Ovary (tissue), 7 donors: ENCODE measurements at regions not wholly inside any gene's neighbourhood (a gene's known extent, or its start where the extent isn't known, plus 50 kb on each side); places are given as distances from the start of the nearest gene placed in this dataset.

Experiments used
- DNase-seq, 5 donors: peaks; one replicate each; pipeline ENCODE4 v3.0.0-alpha.2; 2019 to 2020
- H3K27ac ChIP-seq, 2 donors: fragments of 200-600 bp; one replicate each; pipeline versions ENCODE4 v1.5.1 to v1.8.0; 2019 to 2022
- H3K27me3 ChIP-seq: fragments of 200-600 bp; one replicate; pipeline ENCODE4 v1.8.0; 2022
- H3K36me3 ChIP-seq: fragments of 200-600 bp; sonication (generic); one replicate; pipeline ENCODE4 v1.5.1; 2019
- H3K4me1 ChIP-seq: one replicate; pipeline ENCODE4 v1.8.1; 2013; ENCODE audit warnings: mild to moderate bottlenecking, moderate library complexity; ENCODE audit not compliant: insufficient read depth
- H3K4me3 ChIP-seq: fragments of 200-600 bp; sonication (generic); one replicate; pipeline ENCODE4 v1.5.1; 2017
- H3K9me3 ChIP-seq, 2 donors: fragments of 200-600 bp in 1 of 2; sonication (generic) in 1 of 2; one replicate each; pipeline versions ENCODE4 v1.5.1 to v1.8.1; 2013 to 2019; ENCODE audit warnings: mild to moderate bottlenecking in 1 of 2, moderate library complexity in 1 of 2
- EP300 ChIP-seq: sonication (generic); formaldehyde crosslinking; IDR thresholded peaks from one replicate; pipeline ENCODE4 v1.6.1; 2017; ENCODE audit warnings: antibody characterized with exemption
- POLR2A ChIP-seq: fragments of 450-650 bp; IDR thresholded peaks from one replicate; pipeline ENCODE4 v1.6.1; 2017; ENCODE audit warnings: antibody characterized with exemption, mild to moderate bottlenecking, moderate library complexity
- WGBS, 3 donors: extraction: QIAGEN DNeasy Blood & Tissue Kit in 1 of 3; methylation state at CpG; one replicate each; pipeline versions ENCODE4 v1.1.5 to v1.1.7; 2013 to 2017; 5-methylcytosine and 5-hydroxymethylcytosine counted together
- intact Hi-C, 4 donors: fragments of 100-400 bp; cut with DNase I; formaldehyde crosslinking; loops; one replicate each; pipeline versions ENCODE4 v1.11.0 to v1.15.1; 2022 to 2023
- TF ChIP-seq, protein P1 (sequence below), 3 donors: fragments of 450-650 bp in 2 of 3; fragments of 200-600 bp in 1 of 3; IDR thresholded peaks; one replicate each; pipeline versions ENCODE4 v1.5.1 to v1.8.0; 2016 to 2022; ENCODE audit warnings: antibody characterized with exemption in 3 of 3, mild to moderate bottlenecking in 1 of 3
- donor health status: DM: no; HTN: no; CAD: no; lungs with moderate emphysema.
- donor health status: DM: no; HTN: no; CAD: no.
- donor health status: Bipolar disorder and iron deficiency.
- donor health status: DM: no; HTN: no; CAD: no.
- donor health status: DM: yes; HTN: yes; CAD: no.

GRCh38 chr2:527581-527980 is 149.6 kb downstream of the TMEM18 start:
- Histone ChIP-seq H3K9me3 (no peaks in the 10 kb centered on the region), H3K27me3 (no peaks in the 10 kb centered on the region), H3K27ac (no peak overlapping the region), H3K4me1 (no peaks in the 10 kb centered on the region), H3K4me3 (no peak overlapping the region), H3K36me3 (no peaks in the 10 kb centered on the region)
- 45 to 53% (median 53%) methylated on average over 12 of the region's 12 CpGs for WGBS, 3 donors
- intact Hi-C loops: no loop called here
- DNase-seq: no peak
- no peak for TF ChIP-seq POLR2A
- TF ChIP-seq, protein P1, sequence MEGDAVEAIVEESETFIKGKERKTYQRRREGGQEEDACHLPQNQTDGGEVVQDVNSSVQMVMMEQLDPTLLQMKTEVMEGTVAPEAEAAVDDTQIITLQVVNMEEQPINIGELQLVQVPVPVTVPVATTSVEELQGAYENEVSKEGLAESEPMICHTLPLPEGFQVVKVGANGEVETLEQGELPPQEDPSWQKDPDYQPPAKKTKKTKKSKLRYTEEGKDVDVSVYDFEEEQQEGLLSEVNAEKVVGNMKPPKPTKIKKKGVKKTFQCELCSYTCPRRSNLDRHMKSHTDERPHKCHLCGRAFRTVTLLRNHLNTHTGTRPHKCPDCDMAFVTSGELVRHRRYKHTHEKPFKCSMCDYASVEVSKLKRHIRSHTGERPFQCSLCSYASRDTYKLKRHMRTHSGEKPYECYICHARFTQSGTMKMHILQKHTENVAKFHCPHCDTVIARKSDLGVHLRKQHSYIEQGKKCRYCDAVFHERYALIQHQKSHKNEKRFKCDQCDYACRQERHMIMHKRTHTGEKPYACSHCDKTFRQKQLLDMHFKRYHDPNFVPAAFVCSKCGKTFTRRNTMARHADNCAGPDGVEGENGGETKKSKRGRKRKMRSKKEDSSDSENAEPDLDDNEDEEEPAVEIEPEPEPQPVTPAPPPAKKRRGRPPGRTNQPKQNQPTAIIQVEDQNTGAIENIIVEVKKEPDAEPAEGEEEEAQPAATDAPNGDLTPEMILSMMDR (IDR thresholded peaks at IDR 0.05): no peak

- 90 to 94% (median 90%) methylated on average over 5 of the region's 5 CpGs for WGBS, 3 donors
- Histone ChIP-seq H3K36me3 (no peaks in the 10 kb centered on the region), H3K4me3 (no peak overlapping the region), H3K27ac (no peak overlapping the region), H3K9me3 (no peaks in the 10 kb centered on the region), H3K27me3 (no peaks in the 10 kb centered on the region), H3K4me1 (no peaks in the 10 kb centered on the region)
- TF ChIP-seq EP300 (no peak), POLR2A (no peak)
- TF ChIP-seq, protein P1 (IDR thresholded peaks at IDR 0.05): no peak
- intact Hi-C loops: no loop called here
- DNase-seq: no peak
Observed at GRCh38 chr2:526918-527317, 150.3 kb downstream of the TMEM18 start.

DNA sequence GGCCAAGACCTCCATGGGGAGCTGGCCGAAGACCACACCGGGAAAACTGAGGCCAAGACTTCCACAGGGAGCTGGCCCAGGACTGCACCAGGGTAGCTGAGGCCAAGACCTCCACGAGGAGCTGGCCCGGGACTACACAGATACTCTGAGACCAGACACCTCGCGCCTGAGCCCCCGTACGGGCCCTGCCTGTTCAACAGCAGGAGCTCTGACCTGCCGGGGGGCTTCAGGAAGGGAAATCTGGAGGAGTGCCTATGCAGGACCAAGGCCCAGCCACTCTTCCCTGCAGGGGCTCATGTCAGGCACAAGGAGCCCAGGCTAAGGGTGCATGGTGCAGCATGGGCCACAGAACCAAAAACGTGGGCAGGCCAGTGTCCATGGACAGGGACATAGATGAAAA is 151.6 kb downstream of the TMEM18 start:
- intact Hi-C loops: no loop called here
- TF ChIP-seq, protein P1 (IDR thresholded peaks at IDR 0.05): no peak
- no peak for TF ChIP-seq EP300
- TF ChIP-seq POLR2A: no peak
- Histone ChIP-seq H3K9me3 (no peaks in the 10 kb centered on the region), H3K36me3 (no peaks in the 10 kb centered on the region), H3K4me3 (no peak overlapping the region), H3K27ac (no peak overlapping the region), H3K27me3 (no peaks in the 10 kb centered on the region), H3K4me1 (no peaks in the 10 kb centered on the region)
- WGBS, 3 donors: 87 to 96% (median 90%) methylated on average over 10 of the region's 10 CpGs
- DNase-seq: no peak

- Histone ChIP-seq H3K4me1 (no peaks in the 10 kb centered on the region), H3K4me3 (no peak overlapping the region), H3K27ac (no peak overlapping the region), H3K36me3 (no peaks in the 10 kb centered on the region), H3K27me3 (no peaks in the 10 kb centered on the region), H3K9me3 (no peaks in the 10 kb centered on the region)
- DNase-seq: no peak
- TF ChIP-seq, protein P1 (IDR thresholded peaks at IDR 0.05): no peak
- TF ChIP-seq POLR2A (no peak), EP300 (no peak)
- WGBS, 3 donors: 78 to 85% (median 80%) methylated on average over 7 of the region's 7 CpGs
- intact Hi-C loops: no loop called here
Observed at GRCh38 chr2:525021-525420, 152.2 kb downstream of the TMEM18 start.

DNA sequence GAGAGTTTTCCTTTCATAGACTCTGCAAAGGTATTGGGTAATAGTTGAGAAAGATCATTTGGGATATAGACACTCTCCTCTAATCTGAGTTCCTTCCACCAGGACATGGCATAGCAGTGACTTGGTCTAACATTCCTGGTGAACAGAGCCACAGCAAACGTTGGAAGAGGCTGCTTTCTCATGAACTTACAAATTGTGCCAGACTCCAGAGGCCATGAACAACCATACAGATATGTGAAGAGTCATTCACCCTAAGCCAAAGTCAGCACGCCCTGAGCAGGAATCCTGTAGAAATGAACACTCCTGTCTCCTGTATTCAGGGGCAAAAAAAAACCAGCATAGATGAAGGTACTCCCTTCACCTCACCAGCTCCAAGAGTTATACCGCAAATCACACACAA is 152.8 kb downstream of the TMEM18 start:
- Histone ChIP-seq H3K4me3 (no peak overlapping the region), H3K4me1 (no peaks in the 10 kb centered on the region), H3K9me3 (no peaks in the 10 kb centered on the region), H3K27me3 (no peaks in the 10 kb centered on the region), H3K36me3 (no peaks in the 10 kb centered on the region), H3K27ac (no peak overlapping the region)
- TF ChIP-seq, protein P1 (IDR thresholded peaks at IDR 0.05): no peak
- TF ChIP-seq POLR2A (no peak), EP300 (no peak)
- DNase-seq: no peak
- intact Hi-C loops: no loop called here
- 45 to 71% (median 56%) methylated on average over 3 of the region's 3 CpGs for WGBS, 3 donors
